HG03066 (cell line): ENCODE measurements at regions not wholly inside any gene's neighbourhood (a gene's known extent, or its start where the extent isn't known, plus 50 kb on each side); places are given as distances from the start of the nearest gene placed in this dataset.

Experiments
- ATAC-seq: cut with Tn5 transposase; IDR thresholded peaks from one replicate; pipeline ENCODE4 v1.9.1; 2021; ENCODE audit warnings: low read depth; ENCODE audit not compliant: unreplicated experiment

GRCh38 chr18:40437517-40437916 lies 1517.5 kb upstream of the PIK3C3 start:
- ATAC-seq: no peak

GRCh38 chr18:40431071-40431985 lies 1523.7 kb upstream of the PIK3C3 start:
- ATAC-seq: no peak

DNA sequence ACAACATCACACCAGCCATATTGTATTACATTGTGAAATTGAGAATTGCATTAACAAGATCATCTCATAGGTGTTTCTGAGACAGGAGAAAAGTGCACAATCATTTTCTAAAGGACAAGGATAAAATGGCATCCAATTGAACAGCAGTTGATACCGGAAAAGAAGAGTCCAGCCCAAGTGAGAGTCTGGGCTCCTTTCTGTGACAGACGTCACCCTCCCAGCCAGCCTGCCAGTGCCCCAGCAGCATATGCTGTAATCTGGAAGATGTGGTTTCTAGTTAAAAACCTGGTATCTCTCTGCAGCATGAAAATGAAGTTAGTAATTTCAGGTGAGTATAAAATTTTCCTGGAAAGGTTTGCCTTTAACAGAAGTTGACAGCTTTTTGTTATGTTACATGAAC lies 1531.7 kb upstream of the PIK3C3 start:
- ATAC-seq: no peak

GRCh38 chr18:40420675-40421074 lies 1534.4 kb upstream of the PIK3C3 start:
- no peak for ATAC-seq

DNA sequence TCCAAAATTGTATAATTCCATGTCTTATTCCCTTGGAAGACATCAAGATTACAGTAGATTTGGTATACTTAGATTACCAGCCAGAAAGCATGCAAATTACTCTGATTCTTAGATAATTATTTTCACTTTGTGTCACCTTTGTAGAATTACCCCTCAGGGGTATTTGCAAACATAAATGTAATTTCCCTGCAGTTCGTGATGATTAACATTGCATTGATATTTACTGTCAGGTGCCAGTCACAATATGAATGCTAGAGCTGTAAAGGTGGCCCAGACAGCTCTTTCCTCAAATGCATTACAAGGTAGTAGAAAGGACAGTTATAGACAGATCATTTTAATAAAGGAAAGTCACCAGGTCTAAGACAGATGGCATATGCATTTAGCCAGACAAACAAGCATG lies 1537.5 kb upstream of the PIK3C3 start:
- no peak for ATAC-seq

DNA sequence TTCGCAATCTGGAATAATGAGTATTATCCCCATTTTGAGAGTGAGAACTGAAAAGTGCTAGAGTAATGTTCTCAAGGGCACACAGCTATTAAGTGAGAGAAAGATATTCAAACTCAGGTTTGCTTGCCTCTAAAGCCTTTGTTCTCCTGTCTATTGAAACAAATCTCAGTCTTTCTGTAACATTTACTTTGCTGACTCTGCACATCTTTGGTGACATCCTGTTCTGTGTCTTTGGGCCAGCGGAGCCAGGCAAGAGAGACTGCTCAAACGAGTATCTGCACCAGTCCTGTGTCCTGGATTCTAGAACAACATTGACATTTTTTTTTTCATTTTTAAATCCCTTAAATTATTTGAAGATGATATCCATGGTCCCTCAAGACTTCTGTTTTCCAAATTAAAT lies 1539.2 kb upstream of the PIK3C3 start:
- ATAC-seq: no peak

GRCh38 chr18:40415176-40415791 lies 1539.8 kb upstream of the PIK3C3 start:
- no peak for ATAC-seq

- ATAC-seq: no peak
Observed at GRCh38 chr18:40414155-40414754, 1540.8 kb upstream of the PIK3C3 start.

GRCh38 chr18:40413160-40413559 lies 1541.9 kb upstream of the PIK3C3 start:
- no peak for ATAC-seq

DNA sequence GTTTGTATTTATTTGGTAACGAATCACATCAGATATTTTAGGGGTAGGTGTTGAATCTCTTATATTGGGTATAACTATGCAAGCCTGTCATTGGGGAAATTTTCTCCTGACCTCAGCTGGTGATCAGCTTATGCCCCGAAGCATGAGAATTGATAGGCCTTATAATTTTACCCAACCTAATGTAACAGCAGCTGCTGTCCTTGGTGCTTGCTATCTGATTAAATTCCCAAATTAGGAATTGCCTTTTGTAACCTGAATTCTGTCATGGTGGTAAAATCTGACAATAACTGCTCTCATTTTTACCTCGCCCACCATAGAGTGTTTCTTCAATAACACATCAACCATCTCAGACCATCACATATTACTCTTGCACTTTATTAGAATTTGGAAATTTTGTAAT lies 1542.6 kb upstream of the PIK3C3 start:
- ATAC-seq: no peak

GRCh38 chr18:40407909-40408308 lies 1547.1 kb upstream of the PIK3C3 start:
- no peak for ATAC-seq

DNA sequence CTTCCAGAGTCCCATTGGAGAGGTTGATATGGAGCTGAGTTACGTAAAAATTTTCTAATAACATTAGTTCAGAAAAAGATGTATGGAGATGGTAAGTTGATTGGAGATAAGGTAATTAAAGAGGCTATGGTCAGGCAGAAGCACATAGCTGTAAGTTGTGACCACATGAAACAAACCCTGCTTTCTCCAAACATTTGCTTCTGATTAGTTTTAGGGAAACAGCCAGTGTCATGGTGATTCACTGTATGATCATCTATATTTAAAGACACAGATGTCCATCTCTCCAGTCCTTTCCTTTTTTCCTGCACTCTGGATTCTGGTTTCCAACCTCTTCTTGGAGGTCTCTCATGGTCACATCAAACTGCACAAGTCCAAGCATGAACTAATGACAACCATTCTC lies 1550.8 kb upstream of the PIK3C3 start:
- ATAC-seq: no peak

GRCh38 chr18:40402052-40402451 lies 1553.0 kb upstream of the PIK3C3 start:
- ATAC-seq: no peak

- ATAC-seq: no peak
Observed at GRCh38 chr18:40388121-40388520, 1566.9 kb upstream of the PIK3C3 start.

DNA sequence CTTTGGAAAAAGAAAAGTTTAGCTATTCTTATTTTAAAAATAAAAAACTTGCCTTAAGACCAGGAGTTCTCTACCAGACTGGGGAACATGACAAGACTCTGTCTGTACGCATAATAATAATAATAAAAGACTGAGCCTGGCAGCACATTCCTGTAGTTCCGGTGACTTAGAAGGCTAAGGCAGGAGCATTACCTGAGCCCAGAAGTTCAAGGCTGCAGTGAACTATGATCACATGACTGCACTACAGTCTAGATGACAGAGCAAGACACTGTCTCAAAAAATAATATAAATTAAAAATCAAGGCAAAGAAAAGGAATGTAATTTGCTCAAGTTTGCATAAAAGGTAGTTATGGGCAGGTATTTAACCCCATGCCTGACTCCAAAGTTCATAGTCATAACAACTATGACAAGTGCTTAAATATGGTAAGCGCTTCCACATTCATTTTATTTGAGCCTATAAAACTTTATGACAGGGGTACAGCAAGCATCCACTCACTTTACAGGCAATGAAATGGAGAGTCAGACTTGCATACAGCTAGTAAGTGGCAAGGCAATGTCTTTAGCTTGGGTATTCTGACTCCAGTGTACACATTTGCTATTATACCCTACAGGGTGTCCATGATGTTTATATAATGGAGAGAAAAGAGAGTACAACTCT lies 1567.8 kb upstream of the PIK3C3 start:
- no peak for ATAC-seq

GRCh38 chr18:40382197-40382596 lies 1572.8 kb upstream of the PIK3C3 start:
- ATAC-seq: no peak

GRCh38 chr18:40380686-40381439 lies 1574.2 kb upstream of the PIK3C3 start:
- no peak for ATAC-seq

- ATAC-seq: no peak
Observed at GRCh38 chr18:40375837-40376236, 1579.2 kb upstream of the PIK3C3 start.

GRCh38 chr18:40371673-40372072 lies 1583.4 kb upstream of the PIK3C3 start:
- no peak for ATAC-seq

DNA sequence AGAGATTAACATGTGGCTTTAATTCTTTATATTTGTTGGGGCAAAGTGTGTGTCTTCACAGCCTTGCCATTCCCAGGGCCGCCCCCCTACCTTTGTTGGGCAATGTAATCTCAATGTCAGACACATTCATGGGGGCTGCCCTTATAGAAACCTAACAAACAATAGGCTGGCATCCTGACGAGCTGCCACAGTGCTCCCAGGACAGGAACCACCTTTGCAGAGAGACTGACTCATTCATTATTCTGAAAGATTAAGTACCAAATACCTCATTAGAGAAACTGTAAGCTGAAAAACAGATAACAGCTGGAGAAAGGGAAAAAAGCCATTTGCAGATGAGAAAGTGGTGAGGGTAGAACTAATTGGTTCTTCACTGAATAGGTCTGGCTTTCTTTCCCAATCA lies 1587.5 kb upstream of the PIK3C3 start:
- no peak for ATAC-seq
